HCT116 (cell line): ENCODE measurements at regions not wholly inside any gene's neighbourhood (a gene's known extent, or its start where the extent isn't known, plus 50 kb on each side); places are given as distances from the start of the nearest gene placed in this dataset.

Experiments
- ATAC-seq: fragments of 200-7000 bp; cut with Tn5 transposase; 2 replicates; pipeline ENCODE4 v1.9.1; 2020; ENCODE audit warnings: mild to moderate bottlenecking, moderate library complexity
- BruUV-seq: library from RNA; stranded (reverse); fragments of 400-500 nt; replicated peaks from 2 replicates; lab custom pipeline; 2021; lab: Mats Ljungman, UMichigan
- CTCF ChIA-PET: fragments of 300-600 bp; sonication (Branson Sonifier 250); formaldehyde crosslinking; loops from one replicate; lab custom pipeline; 2021; ENCODE audit warnings: antibody characterized with exemption; lab: Charles Lee
- POLR2A ChIA-PET: fragments of 300-600, 350-600 bp; sonication (Branson Sonifier 250); formaldehyde crosslinking; loops from one replicate; lab custom pipeline; 2021; ENCODE audit warnings: antibody characterized with exemption; lab: Charles Lee
- RAD21 ChIA-PET, 2 experiments: fragments of 300-600 bp; sonication (Branson Sonifier 250); formaldehyde crosslinking; loops; one replicate each; lab custom pipeline; 2023; ENCODE audit warnings: low total read pairs in 2 of 2; ENCODE audit not compliant: uncharacterized antibody in 2 of 2, unreplicated experiment in 2 of 2, low non-redundant PET in 1 of 2; lab: Charles Lee
- DNase-seq: peaks from one replicate; pipeline ENCODE4 v3.0.0-alpha.2; 2010; ENCODE audit warnings: low read depth, low spot score
- H2AFZ ChIP-seq: fragments of 200-600 bp; shearing (Covaris generic), sonication (generic); 2 replicates; pipeline ENCODE4 v1.6.1; 2017; ENCODE audit warnings: low read depth, mixed run types, mixed read lengths, antibody characterized with exemption, low read length; ENCODE audit not compliant: poor library complexity, severe bottlenecking
- H3K27ac ChIP-seq: 2 replicates; pipeline ENCODE4 v1.5.1; 2012; ENCODE audit warnings: low read depth, low read length
- H3K27me3 ChIP-seq: fragments of 200-600 bp; sonication (generic); 2 replicates; pipeline ENCODE4 v1.6.1; 2016; ENCODE audit warnings: mixed run types, low read length, mixed read lengths; ENCODE audit not compliant: insufficient read depth
- H3K36me3 ChIP-seq, 2 experiments: fragments of 200-500 bp in 1 of 2; fragments of 200-600 bp in 1 of 2; sonication (Bioruptor generic) in 1 of 2; sonication (generic) in 1 of 2; 2 replicates each; pipeline versions ENCODE4 v1.5.1 to v1.6.1; 2014 to 2016; ENCODE audit warnings: low read length in 2 of 2, inconsistent platforms in 1 of 2, mixed read lengths in 1 of 2, mixed run types in 1 of 2; ENCODE audit not compliant: insufficient read depth in 2 of 2, control insufficient read depth in 1 of 2
- H3K4me1 ChIP-seq, 2 experiments: fragments of 200-600 bp in 1 of 2; sonication (generic) in 1 of 2; 2 replicates each; pipeline versions ENCODE4 v1.5.1 to v1.6.1; 2012 to 2017; ENCODE audit warnings: low read length in 2 of 2, inconsistent platforms in 1 of 2, mild to moderate bottlenecking in 1 of 2, mixed read lengths in 1 of 2, mixed run types in 1 of 2, moderate library complexity in 1 of 2; ENCODE audit not compliant: insufficient read depth in 2 of 2, control insufficient read depth in 1 of 2
- H3K4me2 ChIP-seq: fragments of 200-600 bp; sonication (generic); 2 replicates; pipeline ENCODE4 v1.6.1; 2017; ENCODE audit warnings: mixed run types, low read length, mixed read lengths
- H3K4me3 ChIP-seq, 2 experiments: fragments of 200-600 bp in 1 of 2; sonication (generic) in 1 of 2; replicated peaks in 1 of 2; 2 replicates each; pipeline ENCODE4 v1.5.1; 2011 to 2016; ENCODE audit warnings: low read length in 2 of 2, control low read depth in 1 of 2, low read depth in 1 of 2, mild to moderate bottlenecking in 1 of 2, mixed read lengths in 1 of 2, mixed run types in 1 of 2
- H3K79me2 ChIP-seq: fragments of 200-600 bp; sonication (generic); 2 replicates; pipeline ENCODE4 v1.6.1; 2017; ENCODE audit warnings: mild to moderate bottlenecking, mixed run types, low read length, moderate library complexity, mixed read lengths; ENCODE audit not compliant: insufficient read depth
- H3K9ac ChIP-seq: fragments of 200-600 bp; sonication (generic); 2 replicates; pipeline ENCODE4 v1.6.1; 2016; ENCODE audit warnings: low read length, mixed read lengths
- H3K9me2 ChIP-seq: fragments of 200-600 bp; sonication (generic), shearing (Covaris generic); 2 replicates; pipeline ENCODE4 v1.6.1; 2017; ENCODE audit warnings: mixed run types, mild to moderate bottlenecking, moderate library complexity; ENCODE audit not compliant: insufficient read depth
- H3K9me3 ChIP-seq, 2 experiments: fragments of 200-500 bp in 1 of 2; fragments of 200-600 bp in 1 of 2; sonication (Bioruptor generic) in 1 of 2; sonication (generic) in 1 of 2; 2 replicates each; pipeline ENCODE4 v1.6.1; 2014 to 2017; ENCODE audit warnings: low read length in 2 of 2, mixed read lengths in 2 of 2, inconsistent platforms in 1 of 2, low read depth in 1 of 2, mild to moderate bottlenecking in 1 of 2, mixed run types in 1 of 2, moderate library complexity in 1 of 2; ENCODE audit not compliant: control insufficient read depth in 1 of 2, insufficient read depth in 1 of 2
- H4K20me1 ChIP-seq: fragments of 200-600 bp; sonication (generic), shearing (Covaris generic); 2 replicates; pipeline ENCODE4 v1.6.1; 2017; ENCODE audit warnings: mixed run types, mild to moderate bottlenecking, moderate library complexity; ENCODE audit not compliant: insufficient read depth
- ATF3 ChIP-seq: IDR thresholded peaks from 2 replicates; pipeline ENCODE4 v1.6.1; 2012
- CBX3 ChIP-seq: IDR thresholded peaks from 2 replicates; pipeline ENCODE4 v1.6.1; 2012; ENCODE audit warnings: low read depth
- CEBPB ChIP-seq: IDR thresholded peaks from 2 replicates; pipeline ENCODE4 v1.6.1; 2012; ENCODE audit warnings: low read depth
- FOSL1 ChIP-seq: IDR thresholded peaks from 2 replicates; pipeline ENCODE4 v1.6.1; 2012; ENCODE audit warnings: low read depth
- MAX ChIP-seq: IDR thresholded peaks from 2 replicates; pipeline ENCODE4 v1.6.1; 2012
- POLR2AphosphoS5 ChIP-seq: IDR thresholded peaks from 2 replicates; pipeline ENCODE4 v1.6.1; 2011; ENCODE audit warnings: mild to moderate bottlenecking, low read depth, low read length, moderate library complexity
- RAD21 ChIP-seq: IDR thresholded peaks from 2 replicates; pipeline ENCODE4 v1.6.1; 2012; ENCODE audit warnings: low read depth, mild to moderate bottlenecking
- SP1 ChIP-seq: IDR thresholded peaks from 2 replicates; pipeline ENCODE4 v1.6.1; 2012; ENCODE audit warnings: low read depth
- SRF ChIP-seq: IDR thresholded peaks from 2 replicates; pipeline ENCODE4 v1.6.1; 2012; ENCODE audit warnings: low read depth
- YY1 ChIP-seq: IDR thresholded peaks from 2 replicates; pipeline ENCODE4 v1.6.1; 2011; ENCODE audit warnings: low read length, low read depth, moderate library complexity, mild to moderate bottlenecking; ENCODE audit not compliant: insufficient replicate concordance; ENCODE audit errors: extremely low read depth
- intact Hi-C: fragments of 100-400 bp; cut with micrococcal nuclease; formaldehyde crosslinking; loops from 2 replicates; pipeline ENCODE4 v1.10.0; 2022
- TF ChIP-seq, protein P1 (sequence below): IDR thresholded peaks from 2 replicates; pipeline ENCODE4 v1.6.1; 2011; ENCODE audit warnings: mild to moderate bottlenecking, low read length, moderate library complexity; ENCODE audit not compliant: insufficient replicate concordance; ENCODE audit errors: extremely low read depth

DNA sequence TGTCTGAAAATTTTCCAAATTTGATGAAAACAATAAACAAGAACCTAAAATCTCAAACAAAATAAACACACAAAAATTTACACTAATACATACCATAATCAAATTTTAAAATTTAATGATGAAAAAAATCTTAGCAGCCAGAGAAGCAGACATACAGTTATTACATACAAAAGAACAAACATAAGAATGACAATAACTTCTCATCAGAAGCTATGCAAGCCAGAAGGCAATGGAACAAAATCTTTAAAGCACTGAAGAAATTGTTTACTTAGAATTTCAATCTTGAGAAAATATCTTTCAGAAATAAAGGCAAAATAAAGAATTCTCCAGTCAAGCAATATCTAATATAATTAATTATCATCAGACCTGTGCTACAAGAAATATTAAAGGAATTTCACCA is 121.3 kb downstream of the IDS start:
- ChIA-PET POLR2A (no interaction called here), CTCF (no interaction called here), RAD21 (no interaction called here)
- BruUV-seq: no TSS peak
- Histone ChIP-seq H3K9ac (no peak overlapping the region), H3K9me2 (no peaks in the 10 kb centered on the region), H3K27me3 (no peaks in the 10 kb centered on the region), H4K20me1 (no peaks in the 10 kb centered on the region), H3K27ac (no peak overlapping the region), H3K4me2 (no peak overlapping the region), H3K79me2 (no peaks in the 10 kb centered on the region), H3K9me3 (no peaks in the 10 kb centered on the region), H3K36me3 (no peaks in the 10 kb centered on the region), H3K4me3 (no peak overlapping the region), H2AFZ (no peak overlapping the region), H3K4me1 (no peaks in the 10 kb centered on the region)
- no peak for ATAC-seq
- intact Hi-C loops: no loop called here
- no peak for DNase-seq
- TF ChIP-seq POLR2AphosphoS5 (no peak), SRF (no peak), RAD21 (no peak), YY1 (no peak), SP1 (no peak), CBX3 (no peak), MAX (no peak), CEBPB (no peak), ATF3 (no peak), FOSL1 (no peak)
- TF ChIP-seq, protein P1, sequence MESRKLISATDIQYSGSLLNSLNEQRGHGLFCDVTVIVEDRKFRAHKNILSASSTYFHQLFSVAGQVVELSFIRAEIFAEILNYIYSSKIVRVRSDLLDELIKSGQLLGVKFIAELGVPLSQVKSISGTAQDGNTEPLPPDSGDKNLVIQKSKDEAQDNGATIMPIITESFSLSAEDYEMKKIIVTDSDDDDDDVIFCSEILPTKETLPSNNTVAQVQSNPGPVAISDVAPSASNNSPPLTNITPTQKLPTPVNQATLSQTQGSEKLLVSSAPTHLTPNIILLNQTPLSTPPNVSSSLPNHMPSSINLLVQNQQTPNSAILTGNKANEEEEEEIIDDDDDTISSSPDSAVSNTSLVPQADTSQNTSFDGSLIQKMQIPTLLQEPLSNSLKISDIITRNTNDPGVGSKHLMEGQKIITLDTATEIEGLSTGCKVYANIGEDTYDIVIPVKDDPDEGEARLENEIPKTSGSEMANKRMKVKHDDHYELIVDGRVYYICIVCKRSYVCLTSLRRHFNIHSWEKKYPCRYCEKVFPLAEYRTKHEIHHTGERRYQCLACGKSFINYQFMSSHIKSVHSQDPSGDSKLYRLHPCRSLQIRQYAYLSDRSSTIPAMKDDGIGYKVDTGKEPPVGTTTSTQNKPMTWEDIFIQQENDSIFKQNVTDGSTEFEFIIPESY: no peak
